Globus pallidus (tissue), 1 donor: ENCODE measurements at regions not wholly inside any gene's neighbourhood (a gene's known extent, or its start where the extent isn't known, plus 50 kb on each side); places are given as distances from the start of the nearest gene placed in this dataset.
A peak's percentile ranks its signal among the peaks of the same experiment; 100 is the strongest.
"Not testable (repeated sequence)": the region's sequence is repeated elsewhere in the genome, so short reads cannot be mapped to it uniquely, and the experiment has no call there.

Experiments
- DNase-seq: peaks from one replicate; pipeline ENCODE4 v3.0.0-alpha.2; 2015; ENCODE audit warnings: low spot score

DNA sequence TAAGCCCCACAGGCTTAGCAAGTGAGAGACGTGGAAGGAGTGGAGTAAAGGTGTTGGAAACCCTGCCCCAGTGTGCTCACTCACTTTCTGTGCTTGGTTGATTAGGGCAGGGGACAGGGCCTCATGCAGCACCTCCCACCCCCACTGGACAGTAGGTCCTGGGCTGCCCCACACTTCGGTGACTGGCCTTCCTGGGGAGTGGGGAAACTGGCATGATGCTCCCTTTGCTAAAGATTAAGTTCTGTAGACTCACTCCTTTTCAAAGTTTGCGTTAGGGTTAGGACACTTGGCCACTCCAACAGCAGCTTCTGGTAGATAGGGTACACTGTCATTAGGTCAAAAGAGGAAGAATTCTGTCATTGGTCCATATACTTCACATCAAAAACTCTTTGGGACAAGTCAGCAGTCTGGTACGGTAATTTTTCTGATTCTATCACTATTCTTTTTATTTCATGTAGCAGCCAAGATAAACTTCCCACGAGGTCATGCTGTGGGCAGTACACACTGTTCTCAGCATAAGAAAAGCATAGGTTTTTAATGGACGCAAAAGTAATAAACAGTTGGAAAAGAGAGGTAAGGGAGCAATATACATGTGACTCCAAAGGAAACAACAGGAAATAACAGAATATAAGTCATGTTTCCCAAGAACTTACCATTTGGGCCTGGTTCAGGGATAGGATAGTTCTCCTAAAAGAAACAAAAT is 106.6 kb upstream of the TERB2 start:
- DNase-seq, result not testable (repeated sequence)

DNA sequence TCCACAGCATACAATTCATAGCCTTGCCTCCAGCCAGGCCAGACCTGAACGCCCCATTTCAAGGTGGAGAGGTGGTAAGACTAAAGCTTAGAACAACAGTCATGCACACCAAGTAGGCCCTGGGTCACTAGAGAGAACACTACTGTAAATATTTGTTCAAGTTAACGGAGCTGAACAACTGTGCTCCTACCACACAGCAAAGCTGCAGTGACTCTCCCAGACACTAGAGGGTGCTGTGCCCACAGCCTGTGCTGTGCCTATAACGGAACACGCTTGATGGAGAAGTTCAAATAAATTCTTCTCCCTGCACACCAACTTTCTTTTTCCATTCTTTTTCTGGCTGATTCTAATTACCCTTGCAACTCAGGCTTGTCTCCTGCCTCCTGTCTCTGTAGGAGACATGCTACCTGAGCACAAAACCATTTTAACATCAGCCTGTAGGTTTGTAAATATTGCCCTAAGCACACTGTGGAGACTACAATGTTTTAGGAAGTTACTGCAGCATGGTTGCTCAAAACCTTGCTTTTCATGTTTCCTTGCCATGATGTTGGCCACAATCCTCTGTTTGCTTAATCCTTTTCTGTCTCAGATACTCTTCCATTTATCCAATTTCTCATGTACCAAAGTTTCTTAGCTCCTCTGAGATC is 103.1 kb upstream of the TERB2 start:
- DNase-seq, result peak; percentile 24

DNA sequence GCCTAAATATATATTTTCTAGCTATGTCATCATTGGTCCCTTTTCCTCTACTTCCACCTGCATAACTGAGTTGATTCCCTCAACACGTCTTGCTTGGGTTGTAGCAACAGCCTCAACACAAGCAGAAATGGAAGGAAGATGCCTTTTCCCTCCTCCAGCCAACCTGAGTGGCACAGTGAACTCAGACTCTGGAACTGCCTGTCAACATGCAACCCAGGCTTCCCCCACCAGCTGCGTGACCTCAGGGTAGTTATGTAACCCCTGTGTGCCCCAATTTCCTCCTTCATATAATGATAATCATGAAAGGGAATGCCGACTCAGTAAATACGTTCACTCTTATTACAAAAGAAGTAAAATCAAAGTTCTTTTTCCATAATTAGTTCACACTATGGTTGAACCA is 101.8 kb upstream of the TERB2 start:
- not testable (repeated sequence) for DNase-seq

DNA sequence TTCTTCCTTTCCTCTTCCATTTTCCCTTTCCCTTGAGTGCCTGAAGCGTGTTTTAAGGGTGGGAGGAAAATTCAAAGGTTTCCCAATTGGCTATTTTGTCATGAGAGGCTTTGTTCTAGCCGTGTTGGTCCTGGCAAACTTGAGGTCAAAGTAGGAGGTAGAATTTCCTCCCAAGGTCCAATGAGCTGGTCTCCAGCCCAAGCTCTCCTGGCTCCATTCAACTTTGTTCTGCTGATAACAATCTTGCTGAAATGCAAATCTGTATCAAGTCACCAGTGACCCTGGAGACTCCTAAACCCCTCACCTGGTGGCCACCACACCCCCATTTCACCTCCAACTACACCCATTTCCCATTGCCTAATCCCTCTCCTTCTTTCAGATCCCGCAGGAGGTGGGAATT is 100.2 kb upstream of the TERB2 start:
- not testable (repeated sequence) for DNase-seq

DNA sequence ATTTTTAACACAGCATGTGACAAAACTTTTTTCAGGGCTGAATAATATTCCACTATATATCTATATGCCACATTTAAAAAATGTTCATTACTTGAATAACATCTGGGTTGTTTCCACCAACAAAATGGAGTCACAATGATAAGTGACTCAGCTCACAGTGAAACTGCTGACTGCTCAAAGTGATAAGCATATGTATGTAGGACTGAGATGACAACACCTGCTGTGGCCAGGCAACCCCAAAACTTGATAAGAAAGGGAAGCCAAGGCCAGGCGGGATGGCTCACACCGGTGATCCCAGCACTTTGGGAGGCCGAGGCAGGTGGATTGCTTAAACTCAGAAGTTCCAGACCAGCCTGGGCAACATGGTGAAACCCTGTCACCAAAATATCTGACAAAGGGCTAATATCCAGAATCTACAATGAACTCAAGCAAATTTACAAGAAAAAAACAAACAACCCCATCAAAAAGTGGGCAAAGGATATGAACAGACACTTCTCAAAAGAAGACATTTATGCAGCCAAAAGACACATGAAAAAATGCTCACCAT is 99.2 kb upstream of the TERB2 start:
- not testable (repeated sequence) for DNase-seq

DNA sequence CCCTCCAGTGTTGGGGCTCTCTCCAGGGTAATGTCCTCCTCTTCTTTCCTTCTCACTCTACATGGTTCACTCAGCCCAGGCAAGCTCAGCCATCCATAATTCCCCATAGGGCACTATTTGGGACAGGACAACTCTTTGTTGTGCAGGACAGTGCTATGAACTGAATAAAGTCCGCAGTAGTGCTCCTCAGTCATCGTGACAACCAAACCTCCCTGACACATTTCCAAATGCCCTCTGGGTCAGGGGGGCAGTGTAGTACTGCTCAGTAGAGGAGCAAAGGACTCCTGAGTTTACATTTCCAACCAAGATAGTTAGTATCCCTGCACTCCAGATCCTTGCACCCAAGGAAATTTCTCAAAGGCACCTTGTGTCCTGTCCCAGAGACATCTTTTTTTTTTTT is 97.4 kb upstream of the TERB2 start:
- not testable (repeated sequence) for DNase-seq

DNA sequence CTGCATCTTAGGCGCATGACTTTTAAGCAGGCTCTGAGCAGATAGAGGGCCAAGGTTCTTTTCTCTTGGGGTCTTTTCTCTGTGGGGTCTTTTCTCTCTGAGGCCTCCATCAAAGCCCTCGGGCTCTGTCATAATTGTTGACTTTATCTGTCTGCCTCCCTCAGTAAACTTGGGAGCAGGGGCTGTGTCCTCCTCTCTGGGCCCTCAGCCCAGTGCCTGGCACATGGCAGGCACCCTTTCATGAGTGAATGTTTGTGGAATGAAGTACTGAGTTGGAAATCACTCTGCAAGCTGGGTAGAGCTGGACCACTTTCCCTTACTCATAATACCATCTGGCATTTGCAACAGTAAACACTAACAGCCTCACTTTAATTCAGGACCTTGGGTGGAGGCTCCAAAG is 96.3 kb upstream of the TERB2 start:
- not testable (repeated sequence) for DNase-seq

DNA sequence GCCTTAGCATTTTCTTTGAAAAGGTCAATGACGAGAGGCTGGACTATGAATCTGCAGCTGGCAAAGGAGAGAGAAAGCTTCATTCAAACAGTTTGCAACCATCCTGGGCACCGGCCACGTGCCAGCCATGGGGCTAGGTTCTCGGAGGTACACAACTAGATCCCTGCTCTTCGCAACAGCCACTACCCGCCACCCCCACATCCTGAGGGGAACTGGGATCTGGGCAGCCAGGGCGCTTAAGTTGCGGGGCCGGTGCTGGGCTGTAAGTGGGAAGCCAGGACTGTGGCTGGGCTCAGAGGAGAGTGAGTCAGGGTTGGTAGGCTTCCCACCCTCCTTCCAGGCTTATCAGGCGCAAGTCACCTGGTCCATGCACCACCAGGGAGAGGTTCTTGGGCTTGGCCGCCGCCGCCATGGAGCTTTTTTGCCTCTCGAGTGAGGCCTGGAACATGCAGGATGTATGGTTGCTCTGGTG is 95.0 kb upstream of the TERB2 start:
- no peak for DNase-seq

DNA sequence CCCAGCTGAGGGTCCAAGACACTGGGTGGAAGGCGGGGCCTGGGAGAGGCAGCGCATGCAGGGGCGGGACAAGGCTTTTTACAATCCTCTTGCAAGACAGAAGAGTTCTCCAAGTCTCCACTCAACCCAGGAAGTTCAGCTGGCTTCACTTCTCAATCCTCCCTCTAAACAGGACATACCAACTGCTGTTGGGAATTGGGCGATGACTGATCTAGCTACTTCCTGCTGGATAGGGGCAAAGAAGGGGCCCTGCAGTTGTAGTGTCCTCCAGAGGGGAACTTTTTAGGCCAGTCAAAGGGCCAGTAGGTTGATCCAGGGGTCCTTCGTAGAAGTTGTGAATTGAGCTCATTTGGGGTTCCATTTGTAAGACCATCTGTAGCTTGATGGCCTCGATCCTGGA is 94.6 kb upstream of the TERB2 start:
- no peak for DNase-seq

DNA sequence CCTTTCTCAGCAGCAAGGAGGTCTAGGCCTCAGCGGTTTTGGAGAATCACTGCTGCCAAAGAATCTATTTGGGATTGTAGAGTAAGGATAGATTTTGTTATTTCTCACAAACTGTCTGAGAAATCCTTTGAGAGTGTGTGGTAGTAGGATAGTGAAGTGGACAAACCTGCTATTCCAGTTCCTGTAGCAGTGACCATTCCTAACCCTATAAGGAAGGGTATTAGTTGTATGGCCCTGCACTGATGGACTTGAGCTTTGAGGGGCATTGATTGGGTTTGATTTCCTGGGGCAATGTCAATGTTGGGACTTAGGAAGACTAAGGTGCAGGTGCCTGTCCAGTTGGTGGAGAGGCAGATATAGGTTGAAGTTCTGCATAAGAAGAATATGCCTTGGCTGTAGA is 93.6 kb upstream of the TERB2 start:
- DNase-seq, result not testable (repeated sequence)

DNA sequence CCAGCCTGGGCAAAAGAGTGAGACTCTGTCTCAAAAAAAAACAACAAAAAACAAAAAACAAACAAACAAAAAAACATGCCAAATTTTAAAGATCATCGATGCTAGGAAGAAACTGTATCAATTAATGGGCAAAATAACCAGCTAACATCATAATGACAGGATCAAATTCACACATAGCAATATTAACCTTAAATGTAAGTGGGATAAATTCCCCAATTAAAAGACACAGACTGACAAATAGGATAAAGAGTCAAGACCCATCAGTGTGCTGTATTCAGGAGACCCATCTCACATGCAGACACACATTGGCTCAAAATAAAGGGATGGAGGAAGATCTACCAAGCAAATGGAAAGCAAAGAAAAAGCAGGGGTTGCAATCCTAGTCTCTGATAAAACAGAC is 88.4 kb upstream of the TERB2 start:
- not testable (repeated sequence) for DNase-seq

DNA sequence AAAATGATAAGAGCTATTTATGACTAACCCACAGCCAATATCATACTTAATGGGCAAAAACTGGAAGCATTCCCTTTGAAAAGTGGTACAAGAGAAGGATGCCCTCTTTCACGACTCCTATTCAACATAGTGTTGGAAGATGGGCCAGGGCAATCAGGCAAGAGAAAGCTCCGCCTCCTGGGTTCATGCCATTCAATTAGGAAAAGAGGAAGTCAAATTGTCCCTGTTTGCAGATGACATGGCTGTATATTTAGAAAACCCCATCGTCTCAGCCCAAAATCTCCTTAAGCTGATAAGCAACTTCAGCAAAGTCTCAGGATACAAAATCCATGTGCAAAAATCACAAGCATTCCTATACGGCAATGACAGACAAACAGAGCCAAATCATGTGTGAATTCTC is 86.4 kb upstream of the TERB2 start:
- not testable (repeated sequence) for DNase-seq

DNA sequence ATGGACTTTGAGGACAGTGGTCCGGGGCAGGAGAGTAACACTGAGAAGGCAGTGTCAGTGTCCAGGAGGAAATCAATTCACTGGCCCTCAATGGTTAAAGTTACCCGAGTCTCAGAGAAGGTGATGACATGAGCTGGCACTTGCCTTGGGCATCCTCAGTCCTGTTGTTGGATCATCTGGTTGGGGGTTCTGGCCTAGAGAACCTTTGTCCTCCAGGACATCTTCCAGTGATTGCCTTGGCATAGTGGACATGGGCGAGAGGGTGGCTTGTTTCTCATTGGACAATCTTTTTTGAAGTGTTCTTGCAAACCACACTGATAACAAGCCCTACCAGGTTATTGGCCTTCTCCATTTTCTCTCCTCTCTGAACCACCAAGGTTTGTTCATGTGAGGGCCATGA is 83.4 kb upstream of the TERB2 start:
- no peak for DNase-seq

DNA sequence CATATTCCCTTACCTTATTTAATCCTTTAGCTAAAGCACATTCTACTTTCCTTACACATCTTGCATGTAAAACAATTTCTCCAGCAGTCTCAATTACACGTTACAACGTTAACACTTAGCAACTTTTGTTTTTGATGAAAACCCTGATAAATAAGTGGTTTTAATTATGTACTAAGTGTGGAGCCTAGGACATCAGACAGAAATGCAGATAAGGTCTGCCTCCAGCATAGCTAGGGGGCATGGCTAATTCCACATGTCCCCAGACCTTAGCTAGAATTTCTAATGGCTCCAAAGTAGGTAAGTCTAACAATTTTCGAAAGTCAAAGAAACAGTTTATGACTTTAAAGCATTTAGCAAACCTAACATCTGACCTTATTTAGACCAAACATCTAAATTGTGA is 77.4 kb upstream of the TERB2 start:
- DNase-seq, result no peak

DNA sequence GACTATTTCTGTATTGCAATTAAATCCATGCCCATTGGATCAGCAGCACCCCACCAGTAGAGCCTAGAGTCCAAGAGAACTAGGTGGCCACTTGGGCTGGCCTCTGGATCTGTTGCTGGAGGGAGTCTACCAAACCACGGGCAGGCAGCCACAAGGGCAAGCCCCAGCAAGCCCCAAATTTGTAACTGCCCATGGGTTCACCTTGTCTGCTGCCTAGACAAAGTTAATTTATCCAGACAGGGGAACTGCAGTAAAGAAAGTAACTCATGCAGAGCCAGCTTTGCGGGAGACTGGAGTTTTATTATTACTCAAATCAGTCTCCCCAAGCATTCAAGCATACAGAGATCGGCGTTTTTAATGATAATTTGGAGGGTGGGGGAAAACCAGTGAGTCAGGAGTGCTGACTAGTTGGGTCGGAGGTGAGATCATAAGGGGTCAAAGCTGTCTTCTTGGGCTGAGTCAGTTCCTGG is 74.0 kb upstream of the TERB2 start:
- DNase-seq, result no peak

DNA sequence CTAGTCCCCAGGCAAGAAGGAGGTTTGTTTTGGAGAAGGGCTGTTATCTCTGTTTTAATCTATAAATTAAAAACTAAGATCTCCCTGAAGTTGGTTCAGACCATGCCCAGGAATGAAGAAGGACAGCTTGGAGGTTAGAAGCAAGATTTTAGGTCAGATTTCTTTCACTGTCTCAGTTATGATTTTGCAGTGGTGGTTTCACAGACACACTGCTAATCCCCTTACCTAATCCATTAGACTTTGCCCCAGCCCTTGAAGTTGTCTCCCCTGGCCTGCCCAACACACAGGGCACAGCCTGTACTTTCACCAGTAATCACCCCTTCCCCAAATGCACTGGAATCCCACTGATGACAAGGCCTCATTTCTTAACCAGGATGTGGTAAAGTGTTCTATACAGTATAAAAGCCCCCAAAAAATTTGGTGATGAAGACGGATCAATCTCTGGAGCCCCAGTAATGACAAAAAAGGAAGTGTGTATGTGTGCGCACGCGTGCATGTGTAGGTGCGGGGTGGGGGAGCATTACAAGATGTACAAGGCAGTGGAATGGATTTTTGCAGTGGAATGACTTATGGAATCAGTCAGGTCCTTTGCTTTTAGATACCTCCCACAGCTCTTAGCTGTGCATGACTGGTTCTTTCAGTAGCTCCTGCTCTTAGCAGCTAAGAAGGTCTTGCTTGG is 73.1 kb upstream of the TERB2 start:
- DNase-seq, result no peak

DNA sequence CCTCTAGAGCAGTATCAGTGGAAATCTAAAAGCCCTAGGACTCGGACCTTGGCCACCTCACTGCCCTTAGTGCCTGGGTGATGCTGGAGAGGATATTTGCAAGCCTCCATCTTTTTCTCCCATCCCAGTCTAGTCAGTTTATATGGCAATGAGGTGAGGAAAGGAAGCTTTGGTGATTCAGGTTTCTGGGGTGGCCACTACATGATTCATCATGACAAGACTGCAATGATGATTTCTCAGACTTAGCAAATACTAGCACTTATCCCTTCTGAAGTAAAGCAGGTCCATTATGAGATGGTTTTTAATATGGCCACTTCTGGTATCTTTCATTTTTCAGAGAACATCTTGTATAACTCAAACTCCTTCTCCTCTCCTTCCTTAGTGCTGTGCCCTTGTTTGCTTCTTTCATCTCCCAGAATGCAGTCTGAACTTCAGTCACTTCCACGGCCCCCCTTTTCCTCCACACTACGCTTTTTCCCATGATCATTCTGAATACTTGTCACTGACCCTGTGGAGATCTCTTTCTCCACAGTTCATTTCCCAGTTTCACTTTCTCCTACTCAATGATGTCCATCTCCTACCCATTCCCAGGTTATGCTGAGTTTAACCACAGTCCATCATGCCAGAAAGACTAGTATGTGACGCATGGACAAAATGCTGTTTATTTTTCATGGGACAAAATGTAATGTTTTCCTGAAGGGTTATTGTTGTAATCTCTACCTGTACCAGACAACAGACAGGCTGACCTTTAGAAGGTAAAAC is 57.4 kb upstream of the TERB2 start:
- not testable (repeated sequence) for DNase-seq

DNA sequence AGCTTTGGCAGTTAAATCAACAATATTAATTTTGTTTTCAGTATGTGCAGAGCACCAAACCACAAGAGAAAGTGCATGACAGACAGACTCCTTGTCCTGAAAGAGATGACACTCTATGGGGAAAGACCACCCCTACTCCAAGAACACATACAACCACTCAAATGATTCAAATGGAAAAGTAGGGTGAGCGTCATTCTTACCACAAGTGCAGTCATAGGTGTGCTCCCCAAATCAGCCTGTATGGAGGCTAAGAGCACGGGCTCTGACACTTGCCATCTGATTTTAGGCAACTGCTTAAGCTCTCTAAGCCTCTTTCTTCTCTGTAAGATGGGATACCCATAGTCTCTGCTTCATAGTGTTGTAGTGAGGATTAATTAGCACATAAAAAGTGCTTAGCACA is 56.7 kb upstream of the TERB2 start:
- DNase-seq, result not testable (repeated sequence)

DNA sequence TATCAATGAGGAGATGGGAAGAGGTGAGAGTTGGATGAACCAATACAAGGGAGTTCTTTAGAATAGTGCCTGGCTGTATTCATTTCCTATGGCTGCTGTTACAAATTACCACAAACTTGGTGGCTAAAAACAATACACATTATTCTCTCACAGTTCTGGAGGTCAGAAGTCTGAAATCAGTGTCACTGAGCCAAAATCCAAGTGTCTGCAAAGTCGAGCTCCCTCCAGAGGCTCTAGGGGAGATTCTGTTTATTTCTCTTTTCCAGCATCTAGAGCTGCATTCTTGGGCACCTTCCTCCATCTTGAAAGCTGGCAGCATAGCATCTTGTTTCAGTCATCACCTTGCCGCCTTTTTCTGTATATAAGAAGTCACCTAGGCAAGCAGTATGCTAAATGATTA is 55.7 kb upstream of the TERB2 start:
- DNase-seq, result not testable (repeated sequence)

DNA sequence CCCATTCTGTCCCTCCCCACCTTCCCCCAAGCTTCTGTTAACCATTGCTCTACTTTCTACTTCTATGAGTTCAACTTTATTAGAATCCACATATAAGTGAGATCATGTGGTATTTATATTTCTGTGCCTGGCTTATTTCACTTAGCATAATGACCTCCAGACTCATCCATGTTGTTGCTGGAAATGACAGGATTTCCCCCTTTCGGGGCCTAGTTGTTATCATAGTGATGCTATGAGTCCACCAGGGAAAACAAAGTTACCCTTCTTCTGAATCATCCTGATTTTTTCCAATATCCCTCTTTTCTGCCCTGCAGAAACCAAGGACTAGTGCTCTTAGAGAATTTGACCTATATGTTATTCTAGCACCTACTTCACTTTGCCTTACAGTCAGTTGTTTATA is 53.2 kb upstream of the TERB2 start:
- not testable (repeated sequence) for DNase-seq

DNA sequence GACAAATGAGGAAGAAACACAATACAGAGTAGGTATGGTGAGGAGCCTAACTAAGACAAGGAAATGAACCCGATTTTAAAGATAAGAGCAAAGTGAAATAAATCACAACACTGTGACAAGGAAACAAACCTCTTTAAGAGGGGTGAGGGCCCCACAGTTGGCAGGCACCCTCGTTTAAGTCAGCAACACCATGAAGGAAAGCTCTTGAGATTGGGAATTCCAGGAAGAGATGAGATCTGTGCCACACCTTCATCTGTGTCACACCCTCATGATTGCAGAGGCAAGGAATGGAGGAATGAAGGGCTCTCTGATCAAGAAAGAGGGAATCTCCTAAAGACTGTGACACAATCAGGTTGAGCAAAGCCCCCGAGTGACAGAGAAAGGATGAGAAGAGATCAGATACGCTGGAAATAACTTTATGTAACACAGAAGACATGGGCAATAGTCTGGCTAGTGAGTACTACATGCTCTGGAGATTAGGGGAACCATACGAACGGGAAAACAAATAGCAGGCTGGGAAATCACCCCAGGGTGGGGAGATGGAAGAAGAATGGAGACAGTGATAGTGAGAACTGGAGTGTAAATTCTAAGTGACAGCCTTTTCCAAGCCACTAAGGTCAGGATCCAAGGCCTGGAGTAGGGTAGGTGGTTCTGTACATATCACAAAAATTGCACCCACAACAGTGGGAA is 51.7 kb upstream of the TERB2 start:
- DNase-seq, result not testable (repeated sequence)
